Upper lobe of right lung (tissue), 1 donor: ENCODE measurements at regions not wholly inside any gene's neighbourhood (a gene's known extent, or its start where the extent isn't known, plus 50 kb on each side); places are given as distances from the start of the nearest gene placed in this dataset.

Experiments used
- ATAC-seq: fragments of 200-7000 bp; cut with Tn5 transposase; one replicate; pipeline ENCODE4 v1.9.1; 2020; ENCODE audit warnings: mild to moderate bottlenecking, moderate library complexity
- DNase-seq: peaks from one replicate; pipeline ENCODE4 v3.0.0-alpha.2; 2020
- H3K27ac ChIP-seq: fragments of 200-600 bp; one replicate; pipeline ENCODE4 v1.8.0; 2022
- H3K27me3 ChIP-seq: fragments of 200-600 bp; one replicate; pipeline ENCODE4 v1.8.0; 2022; ENCODE audit warnings: mild to moderate bottlenecking
- H3K36me3 ChIP-seq: fragments of 200-600 bp; one replicate; pipeline ENCODE4 v1.8.0; 2022
- H3K4me1 ChIP-seq: fragments of 200-600 bp; one replicate; pipeline ENCODE4 v1.8.0; 2022
- H3K4me3 ChIP-seq: fragments of 200-600 bp; one replicate; pipeline ENCODE4 v1.8.0; 2022; ENCODE audit warnings: mild to moderate bottlenecking
- H3K9me3 ChIP-seq: fragments of 200-600 bp; one replicate; pipeline ENCODE4 v1.8.0; 2022
- intact Hi-C: fragments of 100-400 bp; cut with DNase I; formaldehyde crosslinking; loops from one replicate; pipeline ENCODE4 v1.11.0; 2022
- TF ChIP-seq, protein P1 (sequence below): fragments of 200-600 bp; IDR thresholded peaks from one replicate; pipeline ENCODE4 v1.8.0; 2022; ENCODE audit warnings: antibody characterized with exemption
- donor health status: DM: no; HTN: yes; CAD: no; lungs with severe emphysema.

DNA sequence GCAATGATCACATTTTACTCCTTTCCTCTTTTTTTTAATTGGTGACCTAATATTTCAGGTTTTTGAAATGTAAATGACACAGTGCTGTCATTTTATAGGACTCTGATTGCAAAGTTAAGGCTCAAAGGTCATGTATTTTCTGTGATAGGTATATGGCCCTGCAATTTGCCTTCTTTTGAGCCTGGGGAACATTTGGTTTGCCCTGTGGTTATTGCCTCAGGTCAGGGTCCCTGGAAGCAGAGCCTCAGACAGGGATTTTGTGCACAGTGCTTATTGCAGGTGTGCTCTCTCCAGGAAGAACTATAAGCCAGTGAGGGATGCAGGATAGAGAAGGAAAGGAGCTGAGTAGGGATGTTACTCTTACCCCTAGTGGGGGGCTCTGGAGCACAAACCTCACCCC is 229.3 kb upstream of the ECI2 start:
- Histone ChIP-seq H3K27me3 (no peaks in the 10 kb centered on the region), H3K9me3 (no peaks in the 10 kb centered on the region), H3K4me1 (no peaks in the 10 kb centered on the region), H3K4me3 (no peak overlapping the region), H3K36me3 (no peaks in the 10 kb centered on the region), H3K27ac (no peak overlapping the region)
- TF ChIP-seq, protein P1, sequence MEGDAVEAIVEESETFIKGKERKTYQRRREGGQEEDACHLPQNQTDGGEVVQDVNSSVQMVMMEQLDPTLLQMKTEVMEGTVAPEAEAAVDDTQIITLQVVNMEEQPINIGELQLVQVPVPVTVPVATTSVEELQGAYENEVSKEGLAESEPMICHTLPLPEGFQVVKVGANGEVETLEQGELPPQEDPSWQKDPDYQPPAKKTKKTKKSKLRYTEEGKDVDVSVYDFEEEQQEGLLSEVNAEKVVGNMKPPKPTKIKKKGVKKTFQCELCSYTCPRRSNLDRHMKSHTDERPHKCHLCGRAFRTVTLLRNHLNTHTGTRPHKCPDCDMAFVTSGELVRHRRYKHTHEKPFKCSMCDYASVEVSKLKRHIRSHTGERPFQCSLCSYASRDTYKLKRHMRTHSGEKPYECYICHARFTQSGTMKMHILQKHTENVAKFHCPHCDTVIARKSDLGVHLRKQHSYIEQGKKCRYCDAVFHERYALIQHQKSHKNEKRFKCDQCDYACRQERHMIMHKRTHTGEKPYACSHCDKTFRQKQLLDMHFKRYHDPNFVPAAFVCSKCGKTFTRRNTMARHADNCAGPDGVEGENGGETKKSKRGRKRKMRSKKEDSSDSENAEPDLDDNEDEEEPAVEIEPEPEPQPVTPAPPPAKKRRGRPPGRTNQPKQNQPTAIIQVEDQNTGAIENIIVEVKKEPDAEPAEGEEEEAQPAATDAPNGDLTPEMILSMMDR = no peak
- ATAC-seq = no peak
- DNase-seq = no peak
- intact Hi-C loops = no loop called here

DNA sequence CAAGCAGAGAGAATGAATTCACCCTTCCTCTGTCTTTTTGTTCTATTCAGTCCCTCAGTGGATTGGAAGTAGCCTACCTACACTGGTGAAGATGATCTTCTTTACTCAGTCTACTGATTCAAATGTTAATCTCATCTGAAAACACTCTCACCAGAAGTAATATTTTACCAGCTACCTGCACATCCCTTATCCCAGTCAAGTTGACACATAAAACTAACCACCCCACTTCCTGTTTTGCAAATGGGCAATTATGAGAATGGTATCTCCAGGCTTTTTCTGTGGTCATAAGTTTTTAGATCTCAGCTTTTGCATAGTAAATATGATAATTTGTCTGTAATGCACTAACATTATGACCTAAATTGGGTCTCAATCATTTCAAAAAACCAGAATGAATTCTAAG is 228.8 kb upstream of the ECI2 start:
- intact Hi-C loops = no loop called here
- ATAC-seq (no peak), DNase-seq (no peak)
- Histone ChIP-seq H3K27me3 (no peaks in the 10 kb centered on the region), H3K27ac (no peak overlapping the region), H3K4me1 (peaks cover 1% of the 10 kb centered on the region), H3K4me3 (no peak overlapping the region), H3K36me3 (no peaks in the 10 kb centered on the region), H3K9me3 (no peaks in the 10 kb centered on the region)
- TF ChIP-seq, protein P1 = no peak

DNA sequence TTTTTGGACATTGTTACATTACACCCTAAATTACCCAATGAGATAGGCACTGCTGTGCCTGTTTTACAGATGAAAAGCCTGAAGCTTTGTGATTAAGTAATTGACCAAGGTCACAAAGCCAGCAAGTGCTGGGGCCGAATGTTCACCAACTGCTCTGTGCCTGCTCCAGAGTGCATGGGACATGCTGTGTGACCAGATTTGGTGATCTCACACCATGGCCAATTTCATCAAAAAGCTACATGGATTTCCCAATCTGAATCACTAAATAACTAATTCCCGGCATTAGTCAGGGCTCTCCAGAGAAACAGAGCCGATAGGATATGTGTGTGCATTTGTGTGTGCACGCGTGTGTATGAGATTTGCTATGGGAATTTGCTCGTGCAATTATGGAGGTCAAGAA is 228.3 kb upstream of the ECI2 start:
- Histone ChIP-seq H3K27me3 (no peaks in the 10 kb centered on the region), H3K36me3 (no peaks in the 10 kb centered on the region), H3K9me3 (no peaks in the 10 kb centered on the region), H3K4me1 (peaks cover 4% of the 10 kb centered on the region), H3K27ac (no peak overlapping the region), H3K4me3 (no peak overlapping the region)
- ATAC-seq (no peak), DNase-seq (no peak)
- intact Hi-C loops = no loop called here
- TF ChIP-seq, protein P1 = no peak

DNA sequence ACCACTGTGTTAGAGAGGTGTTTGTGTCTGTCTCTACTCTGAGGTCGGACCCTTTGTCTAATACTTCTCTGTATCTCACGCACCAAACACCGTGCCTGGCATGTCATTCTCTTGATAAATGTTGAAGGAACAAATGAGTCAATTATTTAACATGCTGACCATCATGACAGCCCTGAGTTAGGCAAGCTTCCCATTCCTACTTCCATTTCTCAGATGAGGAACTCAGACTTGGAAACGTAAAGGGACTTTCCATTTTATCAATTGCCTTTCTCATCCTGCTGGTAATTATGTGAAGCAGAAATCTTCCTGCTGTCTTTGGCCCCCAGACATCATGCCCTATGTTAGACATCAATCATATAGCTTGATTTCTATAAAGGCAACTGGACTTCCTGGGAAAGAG is 227.0 kb upstream of the ECI2 start:
- H3K4me3 ChIP-seq = no peak overlapping the region
- no peaks in the 10 kb centered on the region for H3K27me3 ChIP-seq
- no peak for DNase-seq
- H3K9me3 ChIP-seq = no peaks in the 10 kb centered on the region
- TF ChIP-seq, protein P1 = no peak
- intact Hi-C loops = no loop called here
- H3K27ac ChIP-seq = no peak overlapping the region
- peaks cover 4% of the 10 kb centered on the region for H3K4me1 ChIP-seq
- no peaks in the 10 kb centered on the region for H3K36me3 ChIP-seq
- ATAC-seq = no peak

DNA sequence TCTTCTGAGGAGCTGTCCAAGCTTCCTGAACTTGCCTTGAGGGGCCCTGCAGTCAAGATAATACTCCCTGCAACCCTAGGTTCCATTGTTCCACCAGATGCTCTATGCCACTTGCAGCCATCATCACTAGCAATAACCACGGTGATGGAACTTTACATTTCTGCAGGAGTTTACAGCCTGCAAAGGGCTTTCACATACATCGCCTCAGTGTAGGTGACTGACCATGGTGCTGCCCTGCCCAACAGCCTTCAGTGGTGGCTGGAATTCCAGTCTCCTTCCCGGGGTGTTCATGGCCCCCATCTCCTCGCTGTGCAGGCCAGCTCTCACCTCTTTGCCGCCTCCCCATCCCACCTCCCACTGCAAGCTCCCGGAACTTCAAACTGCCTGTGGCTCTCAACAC is 225.5 kb upstream of the ECI2 start:
- Histone ChIP-seq H3K27me3 (no peaks in the 10 kb centered on the region), H3K4me3 (no peak overlapping the region), H3K36me3 (no peaks in the 10 kb centered on the region), H3K27ac (no peak overlapping the region), H3K9me3 (no peaks in the 10 kb centered on the region), H3K4me1 (peaks cover 4% of the 10 kb centered on the region)
- TF ChIP-seq, protein P1 = no peak
- DNase-seq = no peak
- intact Hi-C loops = no loop called here
- no peak for ATAC-seq

DNA sequence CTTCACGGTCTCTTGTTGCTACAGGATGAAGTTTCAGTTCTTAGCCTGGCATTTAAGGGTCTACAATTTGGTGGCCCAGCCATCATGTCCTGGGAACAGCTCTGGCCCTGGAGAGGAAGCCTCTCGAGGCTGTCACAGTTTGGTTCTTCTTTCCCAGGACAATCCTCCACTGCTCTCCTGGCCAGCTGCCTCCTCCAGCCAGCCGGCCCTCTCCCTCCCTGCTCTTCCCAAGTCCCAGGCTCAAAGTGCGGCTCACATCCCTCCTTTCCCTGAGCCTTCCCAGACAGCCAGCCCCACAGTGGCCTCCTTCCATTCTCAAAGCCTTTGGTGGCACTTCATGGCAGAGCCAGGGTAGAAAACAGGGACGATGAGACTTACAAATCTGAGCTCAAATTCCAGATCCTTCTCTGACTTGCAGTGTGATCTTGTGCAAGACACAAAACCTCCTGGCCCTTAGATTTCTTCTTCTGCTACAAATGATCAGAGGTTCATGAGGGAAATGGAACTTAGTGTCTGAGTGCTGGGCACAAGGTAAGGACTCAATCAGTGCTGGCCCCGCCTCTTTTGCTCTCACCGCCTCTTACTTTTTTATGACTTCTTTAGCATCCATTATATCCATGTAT is 223.8 kb upstream of the ECI2 start:
- TF ChIP-seq, protein P1 = no peak
- no peaks in the 10 kb centered on the region for H3K9me3 ChIP-seq
- no peaks in the 10 kb centered on the region for H3K27me3 ChIP-seq
- no peaks in the 10 kb centered on the region for H3K36me3 ChIP-seq
- intact Hi-C loops = no loop called here
- peaks cover 4% of the 10 kb centered on the region for H3K4me1 ChIP-seq
- DNase-seq (no peak), ATAC-seq (no peak)
- no peak overlapping the region for H3K4me3 ChIP-seq
- peak overlapping the region; percentile 24 for H3K27ac ChIP-seq
